ENCODE measurements at regions not wholly inside any gene's neighbourhood (a gene's known extent, or its start where the extent isn't known, plus 50 kb on each side); places are given as distances from the start of the nearest gene placed in this dataset.

- no peaks in the 10 kb centered on the region for H4K20me1 ChIP-seq (ENCODE audit: control insufficient read depth, extremely low read depth, insufficient read depth, low read length)
- no peak overlapping the region for H3K9ac ChIP-seq (ENCODE audit: control insufficient read depth, extremely low read depth, insufficient read depth, low read length)
- H3K79me2 ChIP-seq (ENCODE audit: control insufficient read depth, insufficient read depth, low read length) = no peaks in the 10 kb centered on the region
- H3K4me1 ChIP-seq (ENCODE audit: control insufficient read depth, extremely low read depth, insufficient read depth, low read length) = no peaks in the 10 kb centered on the region
- no peaks in the 10 kb centered on the region for H3K36me3 ChIP-seq (ENCODE audit: control insufficient read depth in 2 of 2, extremely low read depth in 1 of 2, insufficient read depth in 2 of 2, low read length in 2 of 2)
- FAIRE-seq (no peak), DNase-seq (ENCODE audit: low read depth, low spot score) (no peak)
- dilution Hi-C loops (cut with MboI; ENCODE audit: extremely low pct_ligation_motif_present, low sequenced_read_pairs) = no loop called here
- TF ChIP-seq CTCF (optimal IDR thresholded peaks at IDR 0.05 in 1 of 3, IDR thresholded peaks at IDR 0.05 in 1 of 3, conservative IDR thresholded peaks at IDR 0.05 in 1 of 3; ENCODE audit: extremely low read depth in 1 of 3, insufficient read depth in 2 of 3, low read length in 3 of 3) (no peak), EZH2 (IDR thresholded peaks at IDR 0.05; ENCODE audit: low read length) (no peak)
- H3K4me2 ChIP-seq (ENCODE audit: control insufficient read depth, extremely low read depth, insufficient read depth, low read depth, low read length) = no peak overlapping the region
- H3K27me3 ChIP-seq (ENCODE audit: control insufficient read depth, extremely low read depth, insufficient read depth, low read length) = no peaks in the 10 kb centered on the region
- no peak overlapping the region for H3K4me3 ChIP-seq (ENCODE audit: control insufficient read depth in 2 of 3, extremely low read depth in 1 of 3, insufficient read depth in 2 of 3, low read depth in 1 of 3, low read length in 3 of 3)
- no peak overlapping the region for H2AFZ ChIP-seq (ENCODE audit: control insufficient read depth, low read length)
- no peaks in the 10 kb centered on the region for H3K9me3 ChIP-seq (ENCODE audit: control insufficient read depth, low read depth, low read length)
- no peak overlapping the region for H3K27ac ChIP-seq (ENCODE audit: control insufficient read depth, insufficient read depth, low read length)
- H3K9me1 ChIP-seq (ENCODE audit: control insufficient read depth, extremely low read depth, insufficient read depth, low read length) = no peaks in the 10 kb centered on the region
Measured at GRCh38 chr6:163679012-163679660, 264.6 kb downstream of the QKI start.

- dilution Hi-C loops (cut with MboI; ENCODE audit: extremely low pct_ligation_motif_present, low sequenced_read_pairs) = no loop called here
- Histone ChIP-seq H2AFZ (ENCODE audit: control insufficient read depth, low read length) (no peak overlapping the region), H3K36me3 (ENCODE audit: control insufficient read depth in 2 of 2, extremely low read depth in 1 of 2, insufficient read depth in 2 of 2, low read length in 2 of 2) (no peaks in the 10 kb centered on the region), H3K9me3 (ENCODE audit: control insufficient read depth, low read depth, low read length) (peaks cover 3% of the 10 kb centered on the region), H3K4me2 (ENCODE audit: control insufficient read depth, extremely low read depth, insufficient read depth, low read depth, low read length) (no peak overlapping the region), H3K27ac (ENCODE audit: control insufficient read depth, insufficient read depth, low read length) (no peak overlapping the region), H3K4me3 (ENCODE audit: control insufficient read depth in 2 of 3, extremely low read depth in 1 of 3, insufficient read depth in 2 of 3, low read depth in 1 of 3, low read length in 3 of 3) (no peak overlapping the region), H3K9ac (ENCODE audit: control insufficient read depth, extremely low read depth, insufficient read depth, low read length) (no peak overlapping the region), H4K20me1 (ENCODE audit: control insufficient read depth, extremely low read depth, insufficient read depth, low read length) (no peaks in the 10 kb centered on the region), H3K4me1 (ENCODE audit: control insufficient read depth, extremely low read depth, insufficient read depth, low read length) (no peaks in the 10 kb centered on the region), H3K9me1 (ENCODE audit: control insufficient read depth, extremely low read depth, insufficient read depth, low read length) (no peaks in the 10 kb centered on the region), H3K79me2 (ENCODE audit: control insufficient read depth, insufficient read depth, low read length) (no peaks in the 10 kb centered on the region), H3K27me3 (ENCODE audit: control insufficient read depth, extremely low read depth, insufficient read depth, low read length) (no peaks in the 10 kb centered on the region)
- DNase-seq (ENCODE audit: low read depth, low spot score) = no peak
- FAIRE-seq = no peak
- TF ChIP-seq CTCF (optimal IDR thresholded peaks at IDR 0.05 in 1 of 3, IDR thresholded peaks at IDR 0.05 in 1 of 3, conservative IDR thresholded peaks at IDR 0.05 in 1 of 3; ENCODE audit: extremely low read depth in 1 of 3, insufficient read depth in 2 of 3, low read length in 3 of 3) (no peak), EZH2 (IDR thresholded peaks at IDR 0.05; ENCODE audit: low read length) (no peak)
Measured at GRCh38 chr6:163675611-163676010, 261.1 kb downstream of the QKI start.

Data from keratinocyte (primary cell).